SK-N-SH (cell line): ENCODE measurements at regions not wholly inside any gene's neighbourhood (a gene's known extent, or its start where the extent isn't known, plus 50 kb on each side); places are given as distances from the start of the nearest gene placed in this dataset.

ENCODE experiments used
- CTCF ChIA-PET: fragments of 300-600, 350-600 bp; formaldehyde crosslinking; extraction: SDS; loops from one replicate; lab custom pipeline; 2021; lab: Yijun Ruan, JAX
- POLR2A ChIA-PET: fragments of 350-600 bp; sonication (Branson Sonifier 250); formaldehyde crosslinking; extraction: SDS; loops from one replicate; lab custom pipeline; 2020; ENCODE audit warnings: antibody characterized with exemption, inconsistent platforms; lab: Yijun Ruan, JAX
- DNase-seq: peaks from one replicate; pipeline ENCODE4 v3.0.0; 2012
- H2AFZ ChIP-seq: fragments of 200-600 bp; sonication (generic); 2 replicates; pipeline ENCODE4 v1.8.1; 2016; ENCODE audit warnings: antibody characterized with exemption, mild to moderate bottlenecking, low read depth
- H3F3A ChIP-seq: fragments of 200-600 bp; sonication (generic); replicated peaks from 2 replicates; pipeline ENCODE3; 2016; ENCODE audit warnings: antibody characterized with exemption, mild to moderate bottlenecking; ENCODE audit not compliant: insufficient read depth
- H3K27ac ChIP-seq, 2 experiments: fragments of 200-500 bp in 1 of 2; fragments of 200-600 bp in 1 of 2; sonication (Bioruptor generic) in 1 of 2; sonication (generic), shearing (Covaris generic) in 1 of 2; 2 replicates each; pipeline versions ENCODE4 v1.5.1 to v1.6.1; 2014 to 2016; ENCODE audit warnings: low read depth in 2 of 2, inconsistent platforms in 1 of 2, low read length in 1 of 2, mild to moderate bottlenecking in 1 of 2, mixed read lengths in 1 of 2
- H3K27me3 ChIP-seq: fragments of 200-600 bp; sonication (generic), shearing (Covaris generic); 2 replicates; pipeline ENCODE4 v1.6.1; 2016; ENCODE audit warnings: mixed run types; ENCODE audit not compliant: insufficient read depth
- H3K36me3 ChIP-seq, 2 experiments: fragments of 200-500 bp in 1 of 2; fragments of 200-600 bp in 1 of 2; sonication (Bioruptor generic) in 1 of 2; sonication (generic) in 1 of 2; replicated peaks in 1 of 2; 2 replicates each; pipeline versions ENCODE3 to v1.5.1; 2014 to 2016; ENCODE audit warnings: low read length in 1 of 2, mild to moderate bottlenecking in 1 of 2; ENCODE audit not compliant: insufficient read depth in 2 of 2, control insufficient read depth in 1 of 2
- H3K4me1 ChIP-seq, 2 experiments: fragments of 200-500 bp in 1 of 2; fragments of 200-600 bp in 1 of 2; sonication (Bioruptor generic) in 1 of 2; sonication (generic), shearing (Covaris generic) in 1 of 2; 2 replicates each; pipeline versions ENCODE4 v1.5.1 to v1.6.1; 2014 to 2016; ENCODE audit warnings: low read depth in 1 of 2, low read length in 1 of 2, mixed run types in 1 of 2; ENCODE audit not compliant: insufficient read depth in 2 of 2, control insufficient read depth in 1 of 2
- H3K4me2 ChIP-seq: fragments of 200-600 bp; sonication (generic), shearing (Covaris generic); 2 replicates; pipeline ENCODE4 v1.6.1; 2017; ENCODE audit warnings: mixed run types
- H3K4me3 ChIP-seq, 2 experiments: fragments of 200-500 bp in 1 of 2; fragments of 200-600 bp in 1 of 2; sonication (Bioruptor generic) in 1 of 2; sonication (generic), shearing (Covaris generic) in 1 of 2; 2 replicates each; pipeline versions ENCODE4 v1.5.1 to v1.8.1; 2014 to 2016; ENCODE audit warnings: low read depth in 2 of 2, inconsistent platforms in 1 of 2, low read length in 1 of 2, mild to moderate bottlenecking in 1 of 2, mixed read lengths in 1 of 2, moderate library complexity in 1 of 2
- H3K79me2 ChIP-seq: fragments of 200-600 bp; sonication (generic); 2 replicates; pipeline ENCODE4 v1.8.1; 2017; ENCODE audit warnings: mild to moderate bottlenecking; ENCODE audit not compliant: insufficient read depth
- H3K9ac ChIP-seq: fragments of 200-600 bp; sonication (generic); 2 replicates; pipeline ENCODE4 v1.6.1; 2017; ENCODE audit warnings: mixed run types
- H3K9me2 ChIP-seq: fragments of 200-600 bp; sonication (generic); 2 replicates; pipeline ENCODE4 v1.6.1; 2017; ENCODE audit warnings: mixed run types
- H3K9me3 ChIP-seq: fragments of 200-600 bp; sonication (generic); 2 replicates; pipeline ENCODE4 v1.6.1; 2017; ENCODE audit warnings: mixed run types, mild to moderate bottlenecking, moderate library complexity
- H4K20me1 ChIP-seq: fragments of 200-600 bp; sonication (generic); 2 replicates; pipeline ENCODE4 v1.6.1; 2017; ENCODE audit warnings: mild to moderate bottlenecking, mixed run types; ENCODE audit not compliant: insufficient read depth
- FOXJ3 ChIP-seq: sonication (generic); formaldehyde crosslinking; IDR thresholded peaks from 2 replicates; pipeline ENCODE4 v1.5.1; 2020; ENCODE audit warnings: mild to moderate bottlenecking, missing genetic modification reagents
- FOXM1 ChIP-seq: IDR thresholded peaks from 2 replicates; pipeline ENCODE4 v1.4.0; 2012; ENCODE audit warnings: low read depth, mild to moderate bottlenecking
- GATA2 ChIP-seq: sonication (generic); formaldehyde crosslinking; IDR thresholded peaks from 2 replicates; pipeline ENCODE4 v1.5.0; 2020; ENCODE audit warnings: mild to moderate bottlenecking, missing genetic modification reagents
- JUND ChIP-seq: IDR thresholded peaks from 2 replicates; pipeline ENCODE4 v1.4.0; 2012
- MAX ChIP-seq: IDR thresholded peaks from 2 replicates; pipeline ENCODE4 v1.4.0; 2012; ENCODE audit warnings: low read depth
- NFIC ChIP-seq: IDR thresholded peaks from 2 replicates; pipeline ENCODE4 v1.4.0; 2012; ENCODE audit warnings: borderline replicate concordance
- POLR2AphosphoS5 ChIP-seq: IDR thresholded peaks from 2 replicates; pipeline ENCODE4 v1.6.1; 2012; ENCODE audit warnings: low read depth, low read length
- RAD21 ChIP-seq: IDR thresholded peaks from 2 replicates; pipeline ENCODE4 v1.6.1; 2012; ENCODE audit warnings: mild to moderate bottlenecking, low read length
- RCOR1 ChIP-seq: fragments of 150-350 bp; IDR thresholded peaks from 2 replicates; pipeline ENCODE4 v1.6.1; 2017; ENCODE audit warnings: antibody characterized with exemption, low read length
- RXRA ChIP-seq: IDR thresholded peaks from 2 replicates; pipeline ENCODE4 v1.4.0; 2012; ENCODE audit warnings: low read depth, mild to moderate bottlenecking, borderline replicate concordance
- SMC3 ChIP-seq: IDR thresholded peaks from 2 replicates; pipeline ENCODE4 v1.6.1; 2012; ENCODE audit warnings: low read depth, low read length, improper control_type of control experiment
- TAF1 ChIP-seq: IDR thresholded peaks from 2 replicates; pipeline ENCODE4 v1.6.1; 2012; ENCODE audit warnings: low read depth, mild to moderate bottlenecking, low read length, moderate library complexity, borderline replicate concordance
- TCF12 ChIP-seq: IDR thresholded peaks from 2 replicates; pipeline ENCODE4 v1.4.0; 2012
- TEAD4 ChIP-seq: IDR thresholded peaks from 2 replicates; pipeline ENCODE4 v1.4.0; 2012; ENCODE audit warnings: mild to moderate bottlenecking, borderline replicate concordance; ENCODE audit not compliant: insufficient read depth
- USF1 ChIP-seq: IDR thresholded peaks from 2 replicates; pipeline ENCODE4 v1.4.0; 2012; ENCODE audit warnings: low read depth, borderline replicate concordance
- YY1 ChIP-seq: IDR thresholded peaks from 2 replicates; pipeline ENCODE4 v1.4.0; 2012; ENCODE audit warnings: low read depth, mild to moderate bottlenecking
- ZBTB33 ChIP-seq: IDR thresholded peaks from 2 replicates; pipeline ENCODE4 v1.4.0; 2012; ENCODE audit warnings: low read depth, borderline replicate concordance
- WGBS: methylation state at CpG from one replicate; pipeline ENCODE4 v1.1.6; 2017; ENCODE audit warnings: low lambda C conversion rate; 5-methylcytosine and 5-hydroxymethylcytosine counted together

- no peak for TF ChIP-seq SMC3
- no peak for TF ChIP-seq TAF1
- no peak for TF ChIP-seq TEAD4
- no peak for TF ChIP-seq GATA2
- TF ChIP-seq MAX: no peak
- TF ChIP-seq JUND: no peak
- TF ChIP-seq USF1: no peak
- no peak for TF ChIP-seq FOXM1
- TF ChIP-seq, all 33 proteins: peak for 0
- no peak overlapping the region for H3K9ac ChIP-seq
- POLR2A ChIA-PET: no interaction called here
These were observed 545.9 kb downstream of the MIAT start for GRCh38 chr22:27203276-27203660.

GRCh38 chr22:27204280-27204679, 546.9 kb downstream of the MIAT start:
- Histone ChIP-seq H3K9me3 (no peaks in the 10 kb centered on the region), H3K79me2 (no peaks in the 10 kb centered on the region), H3K4me1 (peaks cover 0 to 10% of the 10 kb centered on the region in 2 experiments; a peak in 3 of 4 replicates), H4K20me1 (no peaks in the 10 kb centered on the region), H3K9ac (no peak overlapping the region), H3K27me3 (no peaks in the 10 kb centered on the region)
- 85% methylated on average over 5 of the region's 5 CpGs for WGBS
- DNase-seq: no peak
- CTCF ChIA-PET: interaction anchor here (1.1 to 1.4 kb wide), 2 partner anchors 11 to 71 kb away, joined by 3 to 4 read pairs; no protein-coding TSS in a partner anchor
- TF ChIP-seq RCOR1: no peak
- TF ChIP-seq YY1: no peak
- TF ChIP-seq MAX: no peak
- TF ChIP-seq TCF12: no peak
- no peak for TF ChIP-seq FOXJ3 (CRISPR knock-in tag)
- no peak for TF ChIP-seq RXRA
- TF ChIP-seq POLR2AphosphoS5: no peak
- no peak for TF ChIP-seq NFIC
- no peak for TF ChIP-seq RAD21
- no peak for TF ChIP-seq TAF1
- no peak for TF ChIP-seq USF1
- TF ChIP-seq ZBTB33: no peak
- TF ChIP-seq, all 33 proteins: peak for 0
- Histone ChIP-seq H3K9me2 (no peaks in the 10 kb centered on the region), H3K27ac (no peak overlapping the region), H3K36me3 (no peaks in the 10 kb centered on the region), H3K4me2 (no peak overlapping the region), H3K4me3 (no peak overlapping the region), H3F3A (no peaks in the 10 kb centered on the region), H2AFZ (no peak overlapping the region)
- POLR2A ChIA-PET: no interaction called here

More at GRCh38 chr22:27203276-27203660, 545.9 kb downstream of the MIAT start:
- CTCF ChIA-PET: interaction anchor here (1.1 to 1.4 kb wide), 2 partner anchors 12 to 70 kb away, joined by 3 to 4 read pairs; no protein-coding TSS in a partner anchor
- Histone ChIP-seq H3K27ac (peak overlapping the region in 1 of 2 experiments; percentile 50; a peak in 2 of 4 replicates), H3K4me2 (peak overlapping the region; percentile 59; the same call in 1 of the 2 replicates), H3K4me3 (no peak overlapping the region), H3K36me3 (no peaks in the 10 kb centered on the region), H2AFZ (no peak overlapping the region; the same call in 1 of the 2 replicates), H3K9me2 (no peaks in the 10 kb centered on the region), H3K27me3 (no peaks in the 10 kb centered on the region), H4K20me1 (no peaks in the 10 kb centered on the region), H3K79me2 (no peaks in the 10 kb centered on the region), H3K9me3 (no peaks in the 10 kb centered on the region), H3F3A (no peaks in the 10 kb centered on the region), H3K4me1 (peaks cover 0 to 10% of the 10 kb centered on the region in 2 experiments; a peak in 3 of 4 replicates)
- WGBS: 91% methylated on average over 2 of the region's 2 CpGs
- no peak for DNase-seq
